ENCODE measurements at regions not wholly inside any gene's neighbourhood (a gene's known extent, or its start where the extent isn't known, plus 50 kb on each side); places are given as distances from the start of the nearest gene placed in this dataset.

GRCh38 chr4:136634121-136634520, 898.2 kb downstream of the PCDH18 start:
- SMC1A ChIA-PET (ENCODE audit: uncharacterized antibody, unreplicated experiment): interaction anchor here (0.9 to 2.6 kb wide), 9 partner anchors 9 to 237 kb away, joined by 3 to 24 read pairs (median 5); no protein-coding TSS in a partner anchor
- RAD21 ChIA-PET (ENCODE audit: unreplicated experiment): interaction anchor here (1.0 to 2.1 kb wide), 10 partner anchors 9 to 79 kb away, joined by 3 to 10 read pairs (median 5); no protein-coding TSS in a partner anchor
- 0% methylated on average over 2 of the region's 2 CpGs for WGBS (ENCODE audit: insufficient coverage, insufficient replicate concordance, low lambda C conversion rate, missing lambda C conversion rate)
- H3K27me3 ChIP-seq (replicated peaks in 1 of 2; ENCODE audit: control insufficient read depth in 2 of 2, insufficient read depth in 2 of 2, low read length in 1 of 2): no peaks in the 10 kb centered on the region
- no peaks in the 10 kb centered on the region for H3K4me1 ChIP-seq (ENCODE audit: control insufficient read depth, insufficient read depth, low read length)
- no peaks in the 10 kb centered on the region for H3K9me3 ChIP-seq (replicated peaks; ENCODE audit: control insufficient read depth, insufficient read depth, low read length)
- no peak overlapping the region for H3K4me3 ChIP-seq
- FAIRE-seq (no peak), ATAC-seq (peak; percentile 19; the same call in 2 of the 3 replicates), DNase-seq (ENCODE audit: low read depth, low spot score) (no peak)
- H3K4me2 ChIP-seq (ENCODE audit: control insufficient read depth, insufficient read depth): no peak overlapping the region
- no peaks in the 10 kb centered on the region for H3K79me2 ChIP-seq (ENCODE audit: control insufficient read depth, insufficient read depth, low read length)
- H4K20me1 ChIP-seq (ENCODE audit: control insufficient read depth, insufficient read depth): no peaks in the 10 kb centered on the region
- CTCF ChIA-PET: interaction anchor here (0.6 to 2.3 kb wide), 7 partner anchors 9 to 230 kb away, joined by 3 to 10 read pairs (median 3); no protein-coding TSS in a partner anchor
- POLR2A ChIA-PET: interaction anchor here (1.7 kb wide), 1 partner anchor 17 kb away, joined by 5 read pairs; no protein-coding TSS in a partner anchor
- no TSS peak for BruUV-seq (replicated peaks)
- H3K36me3 ChIP-seq (ENCODE audit: control insufficient read depth in 2 of 2, insufficient read depth in 2 of 2, low read length in 1 of 2): no peaks in the 10 kb centered on the region
- intact Hi-C loops (cut with micrococcal nuclease; ENCODE audit: unreplicated experiment): no loop called here
- no peak overlapping the region for H2AFZ ChIP-seq (ENCODE audit: control insufficient read depth, low read depth, low read length)
- H3K27ac ChIP-seq (ENCODE audit: control insufficient read depth, insufficient read depth): no peak overlapping the region
- TF ChIP-seq BCLAF1 (IDR thresholded peaks at IDR 0.05): no peak
- no peak for TF ChIP-seq ZNF592 (IDR thresholded peaks at IDR 0.05)
- no peak for TF ChIP-seq NR2C1 (IDR thresholded peaks at IDR 0.05)
- TF ChIP-seq SP1 (IDR thresholded peaks at IDR 0.05; ENCODE audit: low read depth, low read length): no peak
- in situ Hi-C loops (cut with MboI): no loop called here
- no peak overlapping the region for H3K9ac ChIP-seq (ENCODE audit: control insufficient read depth, insufficient read depth, low read length)
